LNCAP (cell line): ENCODE measurements at regions not wholly inside any gene's neighbourhood (a gene's known extent, or its start where the extent isn't known, plus 50 kb on each side); places are given as distances from the start of the nearest gene placed in this dataset.

ENCODE experiments used
- CTCF ChIP-seq: fragments of 450-650 bp; IDR thresholded peaks from 2 replicates; pipeline ENCODE4 v1.5.1; 2017; ENCODE audit warnings: mild to moderate bottlenecking

DNA sequence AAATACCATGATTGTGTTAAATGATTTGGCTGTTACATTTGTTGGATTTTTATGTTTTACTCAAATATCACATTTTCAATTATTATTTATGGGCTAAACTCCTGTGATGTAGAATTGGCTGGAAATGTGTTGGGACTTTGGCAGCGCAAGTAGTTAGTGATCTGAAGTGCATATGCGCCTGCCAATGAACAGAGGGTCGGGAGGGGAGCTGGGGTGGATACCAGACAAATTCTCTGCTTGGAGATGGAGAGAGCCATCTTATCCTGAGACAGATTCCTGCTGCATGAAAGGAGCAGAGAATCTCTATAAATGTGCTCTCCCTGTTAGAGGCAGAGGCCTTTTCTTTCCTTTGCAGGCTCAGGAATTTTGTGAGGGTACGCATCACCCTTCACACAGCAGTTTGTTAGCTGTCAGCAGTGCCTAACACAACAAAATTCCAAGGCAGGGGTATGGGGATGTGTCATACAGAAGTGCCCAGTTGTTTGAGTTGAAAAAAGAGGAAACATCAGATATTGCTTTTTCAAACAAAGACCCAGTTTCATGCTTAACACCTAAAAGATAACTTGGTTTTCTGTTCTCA is 489.1 kb downstream of the CSNK1G3 start:
- no peak for TF ChIP-seq CTCF

DNA sequence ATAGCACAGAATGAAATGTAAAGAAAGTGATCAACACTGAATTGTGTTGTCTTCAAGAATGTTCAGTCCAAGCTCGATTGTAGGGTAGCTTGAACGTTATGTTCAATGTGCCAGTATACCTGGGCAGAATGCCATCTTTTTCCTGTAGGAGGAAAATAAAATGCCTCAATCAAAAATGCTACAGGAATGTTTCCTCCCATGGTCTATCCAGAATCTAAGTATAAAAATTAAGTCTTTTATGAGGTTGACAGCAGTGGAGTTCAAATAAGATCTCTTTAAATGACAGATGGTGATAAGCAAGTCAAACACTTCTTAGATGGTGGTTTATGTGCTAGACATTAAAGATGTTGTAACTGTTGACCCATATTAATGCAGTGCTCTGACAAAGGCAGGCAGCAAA is 488.6 kb downstream of the CSNK1G3 start:
- TF ChIP-seq CTCF: no peak

- TF ChIP-seq CTCF: no peak
These were observed 485.7 kb downstream of the CSNK1G3 start for GRCh38 chr5:123997462-123998215.

DNA sequence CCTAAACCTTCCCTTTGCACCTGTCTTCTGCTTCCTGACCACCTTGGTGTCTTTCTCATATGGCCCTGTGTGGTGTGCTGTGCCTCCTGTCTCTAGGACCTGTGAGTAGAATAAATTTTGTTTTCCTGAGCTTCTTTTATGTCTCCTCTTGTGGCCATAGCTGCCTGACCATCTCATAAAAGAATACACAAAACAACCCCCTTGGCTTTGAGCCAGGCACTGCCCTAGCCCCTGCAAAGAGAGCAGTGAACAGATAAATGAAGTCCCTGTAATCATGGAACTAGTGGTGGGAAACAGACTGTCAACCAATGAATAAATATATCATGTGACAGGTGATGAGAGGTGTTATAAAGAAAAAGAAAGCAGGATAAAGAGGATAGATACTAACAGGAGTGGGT is 485.1 kb downstream of the CSNK1G3 start:
- TF ChIP-seq CTCF: no peak

- no peak for TF ChIP-seq CTCF
These were observed 480.7 kb downstream of the CSNK1G3 start for GRCh38 chr5:123992641-123993040.

- no peak for TF ChIP-seq CTCF
These were observed 476.0 kb downstream of the CSNK1G3 start for GRCh38 chr5:123987956-123988355.

DNA sequence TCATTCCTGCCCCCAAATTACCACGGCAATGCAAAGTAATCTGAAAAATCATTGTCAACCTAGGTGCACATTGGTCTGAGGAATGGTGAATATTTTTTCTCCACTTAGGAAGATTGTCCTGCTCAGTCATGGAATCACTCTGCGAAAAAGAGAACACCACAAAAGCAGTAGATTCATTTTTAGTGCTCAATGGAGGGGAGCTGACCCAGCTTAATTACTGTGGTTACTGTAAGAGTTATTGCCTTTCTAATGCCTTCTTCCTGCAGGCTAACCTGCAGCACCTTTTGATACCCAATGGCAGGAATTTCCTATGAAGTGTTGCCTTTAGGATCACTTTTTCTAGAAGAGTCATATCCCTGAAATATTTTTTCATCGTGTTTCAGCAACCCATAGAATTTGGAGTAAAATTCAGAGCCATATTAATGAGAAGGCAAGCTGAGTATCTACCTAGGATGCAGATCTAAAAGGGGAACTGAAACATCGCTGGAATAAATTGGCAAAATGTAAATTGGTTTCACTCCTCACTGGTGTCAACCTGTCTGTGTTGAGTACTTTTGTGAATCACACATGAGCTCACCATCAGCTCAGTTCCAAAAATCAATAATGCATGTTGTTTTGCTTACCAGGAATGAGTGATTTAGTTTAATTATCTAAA is 464.5 kb downstream of the CSNK1G3 start:
- TF ChIP-seq CTCF: no peak
